Astrocyte (in vitro differentiated cells and primary cell): ENCODE measurements at regions not wholly inside any gene's neighbourhood (a gene's known extent, or its start where the extent isn't known, plus 50 kb on each side); places are given as distances from the start of the nearest gene placed in this dataset.

Source experiments
- EZH2 ChIP-seq: IDR thresholded peaks from 2 replicates; pipeline ENCODE4 v1.6.1; 2012; ENCODE audit warnings: mild to moderate bottlenecking, low read length, inconsistent platforms; ENCODE audit not compliant: insufficient read depth
- TF ChIP-seq, protein P1 (sequence below): IDR thresholded peaks from 2 replicates; pipeline ENCODE4 v1.5.1; 2011; ENCODE audit warnings: low read depth, mild to moderate bottlenecking, inconsistent platforms, low read length, moderate library complexity; ENCODE audit not compliant: insufficient read depth

DNA sequence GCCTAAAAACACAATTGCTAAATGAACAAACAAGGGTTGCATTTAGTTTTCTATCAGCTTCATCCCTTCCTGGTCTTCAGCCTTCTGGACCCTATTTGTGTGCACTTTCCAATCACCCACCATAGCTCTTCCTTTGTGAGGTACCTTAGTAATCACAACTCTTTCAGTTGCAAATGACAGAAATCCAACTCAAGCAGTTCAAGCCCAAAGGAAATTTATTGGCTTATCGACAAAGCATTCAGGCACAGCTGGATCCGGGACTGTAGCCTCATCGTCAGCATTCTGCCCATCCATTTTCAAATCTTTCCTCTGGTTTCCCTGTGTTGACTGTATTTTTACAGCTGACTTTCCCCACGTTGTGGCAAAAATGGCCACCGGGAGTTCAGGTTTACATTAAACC is 148.6 kb upstream of the VASH1 start:
- TF ChIP-seq, protein P1, sequence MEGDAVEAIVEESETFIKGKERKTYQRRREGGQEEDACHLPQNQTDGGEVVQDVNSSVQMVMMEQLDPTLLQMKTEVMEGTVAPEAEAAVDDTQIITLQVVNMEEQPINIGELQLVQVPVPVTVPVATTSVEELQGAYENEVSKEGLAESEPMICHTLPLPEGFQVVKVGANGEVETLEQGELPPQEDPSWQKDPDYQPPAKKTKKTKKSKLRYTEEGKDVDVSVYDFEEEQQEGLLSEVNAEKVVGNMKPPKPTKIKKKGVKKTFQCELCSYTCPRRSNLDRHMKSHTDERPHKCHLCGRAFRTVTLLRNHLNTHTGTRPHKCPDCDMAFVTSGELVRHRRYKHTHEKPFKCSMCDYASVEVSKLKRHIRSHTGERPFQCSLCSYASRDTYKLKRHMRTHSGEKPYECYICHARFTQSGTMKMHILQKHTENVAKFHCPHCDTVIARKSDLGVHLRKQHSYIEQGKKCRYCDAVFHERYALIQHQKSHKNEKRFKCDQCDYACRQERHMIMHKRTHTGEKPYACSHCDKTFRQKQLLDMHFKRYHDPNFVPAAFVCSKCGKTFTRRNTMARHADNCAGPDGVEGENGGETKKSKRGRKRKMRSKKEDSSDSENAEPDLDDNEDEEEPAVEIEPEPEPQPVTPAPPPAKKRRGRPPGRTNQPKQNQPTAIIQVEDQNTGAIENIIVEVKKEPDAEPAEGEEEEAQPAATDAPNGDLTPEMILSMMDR: no peak
- no peak for TF ChIP-seq EZH2
